ENCODE measurements at regions not wholly inside any gene's neighbourhood (a gene's known extent, or its start where the extent isn't known, plus 50 kb on each side); places are given as distances from the start of the nearest gene placed in this dataset.

GRCh38 chr22:47691152-47691895 lies 928.9 kb downstream of the TBC1D22A start:
- DNase-seq = no peak

GRCh38 chr22:47690586-47690985 lies 928.1 kb downstream of the TBC1D22A start:
- no peak for DNase-seq

GRCh38 chr22:47690166-47690565 lies 927.7 kb downstream of the TBC1D22A start:
- DNase-seq = no peak

- no peak for DNase-seq
Measured at GRCh38 chr22:47687776-47688175, 925.3 kb downstream of the TBC1D22A start.

- DNase-seq = no peak
Measured at GRCh38 chr22:47687346-47687655, 924.9 kb downstream of the TBC1D22A start.

GRCh38 chr22:47686594-47687345 lies 924.3 kb downstream of the TBC1D22A start:
- DNase-seq = no peak

- DNase-seq = no peak
Measured at GRCh38 chr22:47681411-47682165, 919.1 kb downstream of the TBC1D22A start.

GRCh38 chr22:47678636-47679287 lies 916.3 kb downstream of the TBC1D22A start:
- DNase-seq = no peak

GRCh38 chr22:47678048-47678447 lies 915.6 kb downstream of the TBC1D22A start:
- DNase-seq = no peak

GRCh38 chr22:47676685-47677084 lies 914.2 kb downstream of the TBC1D22A start:
- no peak for DNase-seq

- DNase-seq = no peak
Measured at GRCh38 chr22:47674600-47674999, 912.1 kb downstream of the TBC1D22A start.

- no peak for DNase-seq
Measured at GRCh38 chr22:47673557-47673956, 911.1 kb downstream of the TBC1D22A start.

- no peak for DNase-seq
Measured at GRCh38 chr22:47672526-47672925, 910.1 kb downstream of the TBC1D22A start.

GRCh38 chr22:47665151-47665550 lies 902.7 kb downstream of the TBC1D22A start:
- no peak for DNase-seq

- no peak for DNase-seq
Measured at GRCh38 chr22:47663615-47664605, 901.5 kb downstream of the TBC1D22A start.

GRCh38 chr22:47659467-47660223 lies 897.2 kb downstream of the TBC1D22A start:
- DNase-seq = no peak

- DNase-seq = no peak
Measured at GRCh38 chr22:47658182-47658581, 895.7 kb downstream of the TBC1D22A start.

- no peak for DNase-seq
Measured at GRCh38 chr22:47657224-47657623, 894.8 kb downstream of the TBC1D22A start.

- no peak for DNase-seq
Measured at GRCh38 chr22:47656806-47657205, 894.4 kb downstream of the TBC1D22A start.

GRCh38 chr22:47655930-47656329 lies 893.5 kb downstream of the TBC1D22A start:
- no peak for DNase-seq

- DNase-seq = no peak
Measured at GRCh38 chr22:47654922-47655491, 892.6 kb downstream of the TBC1D22A start.
